Activated CD8-positive, alpha-beta T cell treated with anti-CD3 and anti-CD28 coated beads for 36 hours (primary cell): ENCODE measurements at regions not wholly inside any gene's neighbourhood (a gene's known extent, or its start where the extent isn't known, plus 50 kb on each side); places are given as distances from the start of the nearest gene placed in this dataset.
A peak's percentile ranks its signal among the peaks of the same experiment; 100 is the strongest.
"Not testable (repeated sequence)": the region's sequence is repeated elsewhere in the genome, so short reads cannot be mapped to it uniquely, and the experiment has no call there.

ENCODE experiments used
- ATAC-seq: fragments of 200-7000 bp; cut with Tn5 transposase; one replicate; pipeline ENCODE4 v1.10.0; 2021; ENCODE audit warnings: mild to moderate bottlenecking, moderate library complexity
- CTCF ChIA-PET: fragments of 350-600 bp; sonication (Branson Sonifier 250); formaldehyde crosslinking; loops from one replicate; lab custom pipeline; 2021; ENCODE audit warnings: antibody characterized with exemption; lab: Charles Lee
- POLR2A ChIA-PET: fragments of 350-600 bp; sonication (Branson Sonifier 250); formaldehyde crosslinking; loops from one replicate; lab custom pipeline; 2021; ENCODE audit warnings: antibody characterized with exemption; lab: Charles Lee
- DNase-seq: peaks from one replicate; pipeline ENCODE4 v3.0.0-alpha.2; 2020
- H3K27ac Mint-ChIP-seq: one replicate; pipeline ENCODE4 v1.8.0; 2021; ENCODE audit warnings: mild to moderate bottlenecking, mixed read lengths
- H3K27me3 Mint-ChIP-seq: one replicate; pipeline ENCODE4 v1.8.0; 2021; ENCODE audit warnings: mixed read lengths
- H3K36me3 Mint-ChIP-seq: one replicate; pipeline ENCODE4 v1.8.0; 2021; ENCODE audit warnings: low read depth, mixed read lengths
- H3K4me1 Mint-ChIP-seq: one replicate; pipeline ENCODE4 v1.8.0; 2021; ENCODE audit warnings: low read depth, mixed read lengths
- H3K4me3 Mint-ChIP-seq: one replicate; pipeline ENCODE4 v1.8.0; 2021; ENCODE audit warnings: mild to moderate bottlenecking, moderate library complexity, mixed read lengths
- H3K9me3 Mint-ChIP-seq: one replicate; pipeline ENCODE4 v1.8.0; 2021; ENCODE audit warnings: mixed read lengths
- intact Hi-C: fragments of 100-400 bp; cut with micrococcal nuclease; formaldehyde crosslinking; loops from one replicate; pipeline ENCODE4 v1.10.0; 2022
- TF ChIP-seq, protein P1 (sequence below): fragments of 200-600 bp; IDR thresholded peaks from one replicate; pipeline ENCODE4 v1.8.0; 2022; ENCODE audit warnings: antibody characterized with exemption, mild to moderate bottlenecking

DNA sequence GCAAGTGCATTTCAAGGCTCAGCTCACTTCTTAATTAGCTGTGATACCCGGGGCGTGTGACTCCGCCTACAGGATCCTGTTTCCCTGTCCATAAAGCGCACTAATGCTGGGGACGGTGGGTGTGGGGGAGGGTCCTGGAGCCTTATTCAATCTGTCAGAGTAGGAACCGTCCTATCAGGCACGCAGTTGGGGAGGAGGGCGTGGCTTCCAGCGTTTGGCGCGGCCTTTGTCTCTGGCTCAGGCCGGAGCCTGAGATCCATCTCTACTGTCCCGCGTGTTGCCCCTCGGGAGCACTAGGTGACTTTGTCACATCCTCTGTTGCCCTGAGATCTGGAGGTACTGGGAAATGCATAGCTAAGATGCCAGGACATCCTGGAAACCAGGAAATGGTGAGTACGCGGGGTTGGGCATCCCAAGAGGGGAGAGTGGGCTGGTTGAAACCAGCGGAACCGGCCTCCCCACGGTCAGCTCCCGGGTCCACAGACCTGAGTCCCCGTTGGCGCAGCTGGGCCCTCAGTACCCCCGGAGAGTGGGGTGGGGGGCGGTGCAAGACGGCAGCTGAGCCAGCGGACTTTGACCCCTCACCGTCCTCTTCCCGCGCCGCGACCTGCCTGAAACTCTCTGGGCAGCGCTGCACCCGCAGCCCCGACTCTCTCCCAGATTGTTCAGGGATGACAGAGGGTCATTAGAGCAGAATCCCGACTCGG lies 104.4 kb upstream of the ZNF92 start:
- ATAC-seq, result peak; percentile 97
- CTCF ChIA-PET, result interaction anchor here (1.2 kb wide), 1 partner anchor 38 kb away, joined by 6 read pairs; no protein-coding TSS in a partner anchor
- POLR2A ChIA-PET, result no interaction called here
- H3K27ac Mint-ChIP-seq, result no peak overlapping the region
- peak; percentile 77 for DNase-seq
- TF ChIP-seq, protein P1, sequence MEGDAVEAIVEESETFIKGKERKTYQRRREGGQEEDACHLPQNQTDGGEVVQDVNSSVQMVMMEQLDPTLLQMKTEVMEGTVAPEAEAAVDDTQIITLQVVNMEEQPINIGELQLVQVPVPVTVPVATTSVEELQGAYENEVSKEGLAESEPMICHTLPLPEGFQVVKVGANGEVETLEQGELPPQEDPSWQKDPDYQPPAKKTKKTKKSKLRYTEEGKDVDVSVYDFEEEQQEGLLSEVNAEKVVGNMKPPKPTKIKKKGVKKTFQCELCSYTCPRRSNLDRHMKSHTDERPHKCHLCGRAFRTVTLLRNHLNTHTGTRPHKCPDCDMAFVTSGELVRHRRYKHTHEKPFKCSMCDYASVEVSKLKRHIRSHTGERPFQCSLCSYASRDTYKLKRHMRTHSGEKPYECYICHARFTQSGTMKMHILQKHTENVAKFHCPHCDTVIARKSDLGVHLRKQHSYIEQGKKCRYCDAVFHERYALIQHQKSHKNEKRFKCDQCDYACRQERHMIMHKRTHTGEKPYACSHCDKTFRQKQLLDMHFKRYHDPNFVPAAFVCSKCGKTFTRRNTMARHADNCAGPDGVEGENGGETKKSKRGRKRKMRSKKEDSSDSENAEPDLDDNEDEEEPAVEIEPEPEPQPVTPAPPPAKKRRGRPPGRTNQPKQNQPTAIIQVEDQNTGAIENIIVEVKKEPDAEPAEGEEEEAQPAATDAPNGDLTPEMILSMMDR, result no peak
- H3K27me3 Mint-ChIP-seq, result peaks cover 35% of the 10 kb centered on the region
- intact Hi-C loops, result no loop called here
- H3K36me3 Mint-ChIP-seq, result no peaks in the 10 kb centered on the region
- H3K4me3 Mint-ChIP-seq, result peak overlapping the region; percentile 76
- H3K9me3 Mint-ChIP-seq, result peaks cover 2% of the 10 kb centered on the region
- H3K4me1 Mint-ChIP-seq, result peaks cover 3% of the 10 kb centered on the region

DNA sequence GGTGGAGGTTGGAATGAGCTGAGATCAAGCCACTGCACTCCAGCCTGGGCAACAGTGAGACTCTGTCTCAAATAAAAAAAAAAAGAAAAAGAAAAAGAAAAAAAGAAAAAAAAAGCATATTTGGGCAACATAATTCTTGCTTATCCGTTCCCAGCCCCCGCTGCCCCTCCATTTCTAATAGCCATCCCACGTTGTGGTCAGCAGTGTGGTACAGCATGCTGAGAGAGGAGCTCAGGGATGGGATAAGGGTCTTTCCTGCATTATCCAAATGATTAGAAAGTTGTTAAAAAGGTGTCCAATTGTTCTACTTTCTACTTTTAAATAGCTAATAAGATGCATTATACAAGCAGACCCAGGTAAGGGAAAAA lies 104.9 kb upstream of the ZNF92 start:
- H3K4me3 Mint-ChIP-seq, result peak overlapping the region; percentile 76
- TF ChIP-seq, protein P1, result no peak
- ATAC-seq (no peak), DNase-seq (no peak)
- CTCF ChIA-PET, result interaction anchor here (1.2 kb wide), 1 partner anchor 39 kb away, joined by 6 read pairs; no protein-coding TSS in a partner anchor
- H3K4me1 Mint-ChIP-seq, result peaks cover 3% of the 10 kb centered on the region
- H3K36me3 Mint-ChIP-seq, result no peaks in the 10 kb centered on the region
- H3K27me3 Mint-ChIP-seq, result peaks cover 35% of the 10 kb centered on the region
- no peak overlapping the region for H3K27ac Mint-ChIP-seq
- POLR2A ChIA-PET, result no interaction called here
- peaks cover 2% of the 10 kb centered on the region for H3K9me3 Mint-ChIP-seq
- intact Hi-C loops, result no loop called here

DNA sequence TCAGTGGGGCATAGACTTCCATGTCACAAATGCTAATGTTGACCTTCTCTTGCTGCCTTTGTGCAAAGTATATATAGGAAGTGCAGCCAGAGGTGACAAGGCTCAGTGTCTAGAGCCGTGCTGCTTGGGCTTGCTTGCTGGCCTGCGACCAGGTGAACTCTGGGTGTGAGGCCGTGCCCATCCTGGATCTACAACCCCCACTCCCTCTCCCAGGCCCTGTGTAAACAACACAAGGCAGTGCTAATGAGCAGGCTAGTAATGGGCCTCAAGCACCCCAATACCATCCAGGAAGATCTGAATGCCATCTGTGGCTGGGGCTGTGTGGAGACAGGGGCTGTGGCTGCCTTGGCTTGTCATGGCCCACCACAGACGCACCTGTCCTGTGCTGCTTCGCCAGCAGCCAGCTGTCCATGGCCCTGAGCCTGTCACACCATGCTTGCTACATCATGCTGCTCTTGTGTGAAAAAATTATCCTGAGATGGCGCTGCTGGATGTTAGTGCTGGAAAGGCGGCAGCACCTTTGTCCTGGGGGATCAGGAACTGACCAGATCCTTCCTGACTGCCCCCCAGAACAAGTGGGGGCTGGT lies 107.6 kb upstream of the ZNF92 start:
- H3K36me3 Mint-ChIP-seq, result no peaks in the 10 kb centered on the region
- H3K4me1 Mint-ChIP-seq, result peaks cover 3% of the 10 kb centered on the region
- CTCF ChIA-PET, result no interaction called here
- no peaks in the 10 kb centered on the region for H3K9me3 Mint-ChIP-seq
- H3K4me3 Mint-ChIP-seq, result no peak overlapping the region
- H3K27ac Mint-ChIP-seq, result no peak overlapping the region
- DNase-seq, result no peak
- TF ChIP-seq, protein P1, result no peak
- POLR2A ChIA-PET, result no interaction called here
- no peak for ATAC-seq
- H3K27me3 Mint-ChIP-seq, result peaks cover 22% of the 10 kb centered on the region
- intact Hi-C loops, result no loop called here

DNA sequence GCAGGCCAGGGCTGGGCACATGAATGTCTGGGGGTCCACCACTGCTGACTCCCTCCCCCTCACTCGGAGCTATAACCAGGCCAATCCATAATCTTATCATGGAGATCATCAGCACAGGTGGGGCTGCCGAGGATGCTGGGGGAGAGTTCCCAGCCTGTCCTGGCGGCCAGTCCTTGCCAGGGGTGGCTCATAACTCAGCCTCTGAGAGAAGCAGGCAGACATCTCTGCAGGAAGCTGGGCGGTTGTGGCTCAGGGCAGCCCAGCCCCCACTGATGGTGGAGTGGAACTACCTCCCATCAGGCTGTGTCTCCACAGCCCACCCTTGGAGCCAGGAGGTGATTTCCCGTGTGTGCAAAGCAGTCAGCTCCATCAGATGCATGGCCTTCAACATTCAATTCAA lies 109.4 kb upstream of the ZNF92 start:
- ChIA-PET POLR2A (no interaction called here), CTCF (no interaction called here)
- TF ChIP-seq, protein P1, result no peak
- no peaks in the 10 kb centered on the region for H3K9me3 Mint-ChIP-seq
- intact Hi-C loops, result no loop called here
- no peak overlapping the region for H3K27ac Mint-ChIP-seq
- peaks cover 3% of the 10 kb centered on the region for H3K4me1 Mint-ChIP-seq
- peaks cover 12% of the 10 kb centered on the region for H3K27me3 Mint-ChIP-seq
- no peak overlapping the region for H3K4me3 Mint-ChIP-seq
- DNase-seq (no peak), ATAC-seq (no peak)
- no peaks in the 10 kb centered on the region for H3K36me3 Mint-ChIP-seq

DNA sequence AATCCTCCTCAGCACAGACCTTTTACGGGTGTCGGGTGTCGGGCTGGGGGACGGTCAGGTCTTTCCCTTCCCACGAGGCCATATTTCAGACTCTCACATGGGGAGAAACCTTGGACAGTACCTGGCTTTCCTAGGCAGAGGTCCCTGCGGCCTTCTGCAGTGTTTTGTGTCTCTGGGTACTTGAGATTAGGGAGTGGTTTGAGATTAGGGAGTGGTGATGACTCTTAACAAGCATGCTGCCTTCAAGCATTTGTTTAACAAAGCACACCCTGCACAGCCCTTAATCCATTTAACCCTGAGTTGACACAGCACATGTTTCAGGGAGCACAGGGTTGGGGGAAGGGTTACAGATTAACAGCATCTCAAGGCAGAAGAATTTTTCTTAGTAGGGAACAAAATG lies 113.0 kb upstream of the ZNF92 start:
- intact Hi-C loops, H3K27me3 Mint-ChIP-seq, H3K4me1 Mint-ChIP-seq, H3K4me3 Mint-ChIP-seq, H3K36me3 Mint-ChIP-seq, DNase-seq, H3K27ac Mint-ChIP-seq, H3K9me3 Mint-ChIP-seq, POLR2A ChIA-PET, CTCF ChIA-PET, ATAC-seq: not testable (repeated sequence)

DNA sequence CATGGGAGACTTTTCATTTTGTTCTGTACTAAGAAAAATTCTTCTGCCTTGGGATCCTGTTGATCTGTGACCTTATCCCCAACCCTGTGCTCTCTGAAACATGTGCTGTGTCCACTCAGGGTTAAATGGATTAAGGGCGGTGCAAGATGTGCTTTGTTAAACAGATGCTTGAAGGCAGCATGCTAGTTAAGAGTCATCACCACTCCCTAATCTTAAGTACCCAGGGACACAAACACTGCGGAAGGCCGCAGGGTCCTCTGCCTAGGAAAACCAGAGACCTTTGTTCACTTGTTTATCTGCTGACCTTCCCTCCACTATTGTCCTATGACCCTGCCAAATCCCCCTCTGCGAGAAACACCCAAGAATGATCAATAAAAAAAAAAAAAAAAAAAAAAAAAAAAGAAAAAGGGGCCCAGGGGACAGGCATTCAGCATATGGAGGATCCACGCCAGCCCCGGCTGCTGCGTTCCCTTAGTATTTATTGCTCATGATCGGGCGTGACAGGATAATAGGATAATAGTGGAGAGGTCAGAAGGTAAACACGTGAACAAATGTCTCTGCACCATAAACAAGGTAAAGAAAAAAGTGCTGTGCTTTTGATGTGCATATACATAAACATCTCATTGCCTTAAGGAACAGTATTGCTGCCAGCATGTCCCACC lies 113.7 kb upstream of the ZNF92 start:
- H3K36me3 Mint-ChIP-seq, intact Hi-C loops, H3K4me1 Mint-ChIP-seq, POLR2A ChIA-PET, H3K27ac Mint-ChIP-seq, ATAC-seq, H3K9me3 Mint-ChIP-seq, CTCF ChIA-PET, H3K4me3 Mint-ChIP-seq, DNase-seq, H3K27me3 Mint-ChIP-seq: not testable (repeated sequence)
